H1 (cell line): ENCODE measurements at regions not wholly inside any gene's neighbourhood (a gene's known extent, or its start where the extent isn't known, plus 50 kb on each side); places are given as distances from the start of the nearest gene placed in this dataset.

Experiments
- CBX8 ChIP-seq: fragments of 300-800, 300-1000 bp; sonication (generic); IDR thresholded peaks from 2 replicates; pipeline ENCODE4 v1.7.1; 2016; ENCODE audit warnings: low read depth, low read length, borderline replicate concordance
- EP300 ChIP-seq, 2 experiments: IDR thresholded peaks; 1 replicate in 1 of 2; 2 replicates in 1 of 2; pipeline ENCODE4 v1.6.1; 2011 to 2012; ENCODE audit warnings: low read depth in 2 of 2, low read length in 2 of 2, mild to moderate bottlenecking in 2 of 2, borderline replicate concordance in 1 of 2, inconsistent platforms in 1 of 2, moderate library complexity in 1 of 2
- JUND ChIP-seq: IDR thresholded peaks from 2 replicates; pipeline ENCODE4 v1.6.1; 2011; ENCODE audit warnings: mild to moderate bottlenecking, improper control_type of control experiment, low read length
- MAX ChIP-seq: IDR thresholded peaks from 2 replicates; pipeline ENCODE4 v1.6.1; 2012; ENCODE audit warnings: inconsistent platforms
- RXRA ChIP-seq: IDR thresholded peaks from 2 replicates; pipeline ENCODE4 v1.6.1; 2011; ENCODE audit warnings: low read depth, mild to moderate bottlenecking, low read length, moderate library complexity; ENCODE audit not compliant: insufficient read depth
- SAP30 ChIP-seq: fragments of 300-600 bp; sonication (generic); IDR thresholded peaks from 2 replicates; pipeline ENCODE4 v1.7.1; 2012; ENCODE audit warnings: low read length, moderate library complexity, mild to moderate bottlenecking, inconsistent platforms; ENCODE audit not compliant: insufficient read depth, insufficient replicate concordance
- TF ChIP-seq, protein P1 (sequence below): fragments of 300-600 bp; sonication (generic); IDR thresholded peaks from 2 replicates; pipeline ENCODE4 v1.7.1; 2012; ENCODE audit warnings: low read length, moderate library complexity, mild to moderate bottlenecking, inconsistent platforms; ENCODE audit not compliant: insufficient replicate concordance

DNA sequence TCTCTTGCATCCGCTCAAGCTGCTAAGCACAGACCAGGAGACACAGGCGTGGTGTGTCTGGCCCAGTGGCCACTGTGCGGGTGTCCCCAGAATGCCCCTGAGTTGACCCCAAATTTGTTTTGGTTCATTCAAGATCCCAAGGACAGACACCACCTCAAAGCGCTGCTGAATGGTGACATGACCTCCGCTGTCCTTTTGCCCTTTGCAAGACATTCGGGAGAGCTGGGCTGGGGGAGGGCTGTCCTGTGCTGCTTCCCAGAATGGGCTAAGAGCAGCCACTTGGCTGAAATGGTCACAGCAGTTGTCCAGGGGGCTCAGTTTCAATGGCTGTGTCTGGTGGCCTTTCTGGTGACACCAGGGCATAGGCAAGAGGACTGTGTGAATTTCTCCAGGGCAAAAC lies 84.1 kb downstream of the SMIM21 start (continued):
- TF ChIP-seq, protein P1, sequence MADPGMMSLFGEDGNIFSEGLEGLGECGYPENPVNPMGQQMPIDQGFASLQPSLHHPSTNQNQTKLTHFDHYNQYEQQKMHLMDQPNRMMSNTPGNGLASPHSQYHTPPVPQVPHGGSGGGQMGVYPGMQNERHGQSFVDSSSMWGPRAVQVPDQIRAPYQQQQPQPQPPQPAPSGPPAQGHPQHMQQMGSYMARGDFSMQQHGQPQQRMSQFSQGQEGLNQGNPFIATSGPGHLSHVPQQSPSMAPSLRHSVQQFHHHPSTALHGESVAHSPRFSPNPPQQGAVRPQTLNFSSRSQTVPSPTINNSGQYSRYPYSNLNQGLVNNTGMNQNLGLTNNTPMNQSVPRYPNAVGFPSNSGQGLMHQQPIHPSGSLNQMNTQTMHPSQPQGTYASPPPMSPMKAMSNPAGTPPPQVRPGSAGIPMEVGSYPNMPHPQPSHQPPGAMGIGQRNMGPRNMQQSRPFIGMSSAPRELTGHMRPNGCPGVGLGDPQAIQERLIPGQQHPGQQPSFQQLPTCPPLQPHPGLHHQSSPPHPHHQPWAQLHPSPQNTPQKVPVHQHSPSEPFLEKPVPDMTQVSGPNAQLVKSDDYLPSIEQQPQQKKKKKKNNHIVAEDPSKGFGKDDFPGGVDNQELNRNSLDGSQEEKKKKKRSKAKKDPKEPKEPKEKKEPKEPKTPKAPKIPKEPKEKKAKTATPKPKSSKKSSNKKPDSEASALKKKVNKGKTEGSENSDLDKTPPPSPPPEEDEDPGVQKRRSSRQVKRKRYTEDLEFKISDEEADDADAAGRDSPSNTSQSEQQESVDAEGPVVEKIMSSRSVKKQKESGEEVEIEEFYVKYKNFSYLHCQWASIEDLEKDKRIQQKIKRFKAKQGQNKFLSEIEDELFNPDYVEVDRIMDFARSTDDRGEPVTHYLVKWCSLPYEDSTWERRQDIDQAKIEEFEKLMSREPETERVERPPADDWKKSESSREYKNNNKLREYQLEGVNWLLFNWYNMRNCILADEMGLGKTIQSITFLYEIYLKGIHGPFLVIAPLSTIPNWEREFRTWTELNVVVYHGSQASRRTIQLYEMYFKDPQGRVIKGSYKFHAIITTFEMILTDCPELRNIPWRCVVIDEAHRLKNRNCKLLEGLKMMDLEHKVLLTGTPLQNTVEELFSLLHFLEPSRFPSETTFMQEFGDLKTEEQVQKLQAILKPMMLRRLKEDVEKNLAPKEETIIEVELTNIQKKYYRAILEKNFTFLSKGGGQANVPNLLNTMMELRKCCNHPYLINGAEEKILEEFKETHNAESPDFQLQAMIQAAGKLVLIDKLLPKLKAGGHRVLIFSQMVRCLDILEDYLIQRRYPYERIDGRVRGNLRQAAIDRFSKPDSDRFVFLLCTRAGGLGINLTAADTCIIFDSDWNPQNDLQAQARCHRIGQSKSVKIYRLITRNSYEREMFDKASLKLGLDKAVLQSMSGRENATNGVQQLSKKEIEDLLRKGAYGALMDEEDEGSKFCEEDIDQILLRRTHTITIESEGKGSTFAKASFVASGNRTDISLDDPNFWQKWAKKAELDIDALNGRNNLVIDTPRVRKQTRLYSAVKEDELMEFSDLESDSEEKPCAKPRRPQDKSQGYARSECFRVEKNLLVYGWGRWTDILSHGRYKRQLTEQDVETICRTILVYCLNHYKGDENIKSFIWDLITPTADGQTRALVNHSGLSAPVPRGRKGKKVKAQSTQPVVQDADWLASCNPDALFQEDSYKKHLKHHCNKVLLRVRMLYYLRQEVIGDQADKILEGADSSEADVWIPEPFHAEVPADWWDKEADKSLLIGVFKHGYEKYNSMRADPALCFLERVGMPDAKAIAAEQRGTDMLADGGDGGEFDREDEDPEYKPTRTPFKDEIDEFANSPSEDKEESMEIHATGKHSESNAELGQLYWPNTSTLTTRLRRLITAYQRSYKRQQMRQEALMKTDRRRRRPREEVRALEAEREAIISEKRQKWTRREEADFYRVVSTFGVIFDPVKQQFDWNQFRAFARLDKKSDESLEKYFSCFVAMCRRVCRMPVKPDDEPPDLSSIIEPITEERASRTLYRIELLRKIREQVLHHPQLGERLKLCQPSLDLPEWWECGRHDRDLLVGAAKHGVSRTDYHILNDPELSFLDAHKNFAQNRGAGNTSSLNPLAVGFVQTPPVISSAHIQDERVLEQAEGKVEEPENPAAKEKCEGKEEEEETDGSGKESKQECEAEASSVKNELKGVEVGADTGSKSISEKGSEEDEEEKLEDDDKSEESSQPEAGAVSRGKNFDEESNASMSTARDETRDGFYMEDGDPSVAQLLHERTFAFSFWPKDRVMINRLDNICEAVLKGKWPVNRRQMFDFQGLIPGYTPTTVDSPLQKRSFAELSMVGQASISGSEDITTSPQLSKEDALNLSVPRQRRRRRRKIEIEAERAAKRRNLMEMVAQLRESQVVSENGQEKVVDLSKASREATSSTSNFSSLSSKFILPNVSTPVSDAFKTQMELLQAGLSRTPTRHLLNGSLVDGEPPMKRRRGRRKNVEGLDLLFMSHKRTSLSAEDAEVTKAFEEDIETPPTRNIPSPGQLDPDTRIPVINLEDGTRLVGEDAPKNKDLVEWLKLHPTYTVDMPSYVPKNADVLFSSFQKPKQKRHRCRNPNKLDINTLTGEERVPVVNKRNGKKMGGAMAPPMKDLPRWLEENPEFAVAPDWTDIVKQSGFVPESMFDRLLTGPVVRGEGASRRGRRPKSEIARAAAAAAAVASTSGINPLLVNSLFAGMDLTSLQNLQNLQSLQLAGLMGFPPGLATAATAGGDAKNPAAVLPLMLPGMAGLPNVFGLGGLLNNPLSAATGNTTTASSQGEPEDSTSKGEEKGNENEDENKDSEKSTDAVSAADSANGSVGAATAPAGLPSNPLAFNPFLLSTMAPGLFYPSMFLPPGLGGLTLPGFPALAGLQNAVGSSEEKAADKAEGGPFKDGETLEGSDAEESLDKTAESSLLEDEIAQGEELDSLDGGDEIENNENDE: no peak
- TF ChIP-seq EP300 (IDR thresholded peaks at IDR 0.05; ENCODE audit: borderline replicate concordance in 1 of 2, low read depth in 2 of 2, low read length in 2 of 2) (no peak), CBX8 (no peak), SAP30 (no peak), MAX (no peak), RXRA (no peak), JUND (no peak)
